ENCODE measurements at regions not wholly inside any gene's neighbourhood (a gene's known extent, or its start where the extent isn't known, plus 50 kb on each side); places are given as distances from the start of the nearest gene placed in this dataset.
"Not testable (repeated sequence)": the region's sequence is repeated elsewhere in the genome, so short reads cannot be mapped to it uniquely, and the experiment has no call there.

- no peaks in the 10 kb centered on the region for H3K27me3 ChIP-seq (ENCODE audit: control insufficient read depth, insufficient read depth, low read length)
- DNase-seq (ENCODE audit: low read depth in 2 of 2): no peak
- no peaks in the 10 kb centered on the region for H3K79me2 ChIP-seq (ENCODE audit: control insufficient read depth, insufficient read depth, low read length)
- H3K4me3 ChIP-seq (replicated peaks in 1 of 4; ENCODE audit: control extremely low read depth in 1 of 4, insufficient read depth in 1 of 4, low read depth in 3 of 4, low read length in 4 of 4): no peak overlapping the region
- no peak overlapping the region for H3K27ac ChIP-seq (ENCODE audit: insufficient read depth, low read length)
- no peak overlapping the region for H3K4me2 ChIP-seq (ENCODE audit: extremely low read depth, insufficient read depth, low read length)
- no peaks in the 10 kb centered on the region for H3K4me1 ChIP-seq (ENCODE audit: control insufficient read depth, extremely low read depth, insufficient read depth, low read length)
- TF ChIP-seq CTCF (conservative IDR thresholded peaks at IDR 0.05 in 1 of 2, IDR thresholded peaks at IDR 0.05 in 1 of 2; ENCODE audit: low read depth in 1 of 2, low read length in 2 of 2): no peak
- TF ChIP-seq EZH2 (IDR thresholded peaks at IDR 0.05; ENCODE audit: low read length, missing control alignments): no peak
- no peak overlapping the region for H3K9ac ChIP-seq (ENCODE audit: insufficient read depth, low read length)
- H4K20me1 ChIP-seq (ENCODE audit: control insufficient read depth, extremely low read depth, insufficient read depth, low read length): no peaks in the 10 kb centered on the region
- no peak overlapping the region for H2AFZ ChIP-seq (ENCODE audit: low read length)
- H3K36me3 ChIP-seq (ENCODE audit: control insufficient read depth, insufficient read depth, low read length): no peaks in the 10 kb centered on the region
- H3K9me3 ChIP-seq (ENCODE audit: control insufficient read depth, insufficient read depth, low read depth, low read length): no peaks in the 10 kb centered on the region
Measured at GRCh38 chr4:116126794-116127193, 958.6 kb downstream of the TRAM1L1 start.

- H3K4me3 ChIP-seq (replicated peaks in 1 of 4; ENCODE audit: control extremely low read depth in 1 of 4, insufficient read depth in 1 of 4, low read depth in 3 of 4, low read length in 4 of 4): no peak overlapping the region
- DNase-seq (ENCODE audit: low read depth in 2 of 2): peak in 1 of 2 donors; percentile 10
Measured at GRCh38 chr4:116122124-116122523, 963.3 kb downstream of the TRAM1L1 start.

GRCh38 chr4:116118221-116118620, 967.2 kb downstream of the TRAM1L1 start:
- peak in 1 of 2 donors; percentile 0 for DNase-seq (ENCODE audit: low read depth in 2 of 2)

More at GRCh38 chr4:116122124-116122523, 963.3 kb downstream of the TRAM1L1 start:
- Histone ChIP-seq H3K36me3 (ENCODE audit: control insufficient read depth, insufficient read depth, low read length) (no peaks in the 10 kb centered on the region), H3K9ac (ENCODE audit: insufficient read depth, low read length) (no peak overlapping the region), H3K27me3 (ENCODE audit: control insufficient read depth, insufficient read depth, low read length) (no peaks in the 10 kb centered on the region), H3K9me3 (ENCODE audit: control insufficient read depth, insufficient read depth, low read depth, low read length) (no peaks in the 10 kb centered on the region), H3K4me1 (ENCODE audit: control insufficient read depth, extremely low read depth, insufficient read depth, low read length) (no peaks in the 10 kb centered on the region), H2AFZ (ENCODE audit: low read length) (no peak overlapping the region), H4K20me1 (ENCODE audit: control insufficient read depth, extremely low read depth, insufficient read depth, low read length) (no peaks in the 10 kb centered on the region), H3K79me2 (ENCODE audit: control insufficient read depth, insufficient read depth, low read length) (no peaks in the 10 kb centered on the region), H3K4me2 (ENCODE audit: extremely low read depth, insufficient read depth, low read length) (no peak overlapping the region), H3K27ac (ENCODE audit: insufficient read depth, low read length) (no peak overlapping the region)
- TF ChIP-seq CTCF (conservative IDR thresholded peaks at IDR 0.05 in 1 of 2, IDR thresholded peaks at IDR 0.05 in 1 of 2; ENCODE audit: low read depth in 1 of 2, low read length in 2 of 2) (no peak), EZH2 (IDR thresholded peaks at IDR 0.05; ENCODE audit: low read length, missing control alignments) (no peak)

GRCh38 chr4:116112861-116113260, 972.5 kb downstream of the TRAM1L1 start:
- not testable (repeated sequence) for H3K4me2 ChIP-seq (ENCODE audit: extremely low read depth, insufficient read depth, low read length); DNase-seq (ENCODE audit: low read depth in 2 of 2); H3K27me3 ChIP-seq (ENCODE audit: control insufficient read depth, insufficient read depth, low read length); H3K79me2 ChIP-seq (ENCODE audit: control insufficient read depth, insufficient read depth, low read length); H3K27ac ChIP-seq (ENCODE audit: insufficient read depth, low read length); H3K9ac ChIP-seq (ENCODE audit: insufficient read depth, low read length); H3K9me3 ChIP-seq (ENCODE audit: control insufficient read depth, insufficient read depth, low read depth, low read length); H2AFZ ChIP-seq (ENCODE audit: low read length); H3K4me3 ChIP-seq (replicated peaks in 1 of 4; ENCODE audit: control extremely low read depth in 1 of 4, insufficient read depth in 1 of 4, low read depth in 3 of 4, low read length in 4 of 4); H4K20me1 ChIP-seq (ENCODE audit: control insufficient read depth, extremely low read depth, insufficient read depth, low read length); H3K4me1 ChIP-seq (ENCODE audit: control insufficient read depth, extremely low read depth, insufficient read depth, low read length); H3K36me3 ChIP-seq (ENCODE audit: control insufficient read depth, insufficient read depth, low read length)

More at GRCh38 chr4:116118221-116118620, 967.2 kb downstream of the TRAM1L1 start:
- H3K36me3 ChIP-seq (ENCODE audit: control insufficient read depth, insufficient read depth, low read length): no peaks in the 10 kb centered on the region
- H3K4me1 ChIP-seq (ENCODE audit: control insufficient read depth, extremely low read depth, insufficient read depth, low read length): no peaks in the 10 kb centered on the region
- no peaks in the 10 kb centered on the region for H4K20me1 ChIP-seq (ENCODE audit: control insufficient read depth, extremely low read depth, insufficient read depth, low read length)
- TF ChIP-seq EZH2 (IDR thresholded peaks at IDR 0.05; ENCODE audit: low read length, missing control alignments) (no peak), CTCF (conservative IDR thresholded peaks at IDR 0.05 in 1 of 2, IDR thresholded peaks at IDR 0.05 in 1 of 2; ENCODE audit: low read depth in 1 of 2, low read length in 2 of 2) (no peak)
- no peaks in the 10 kb centered on the region for H3K79me2 ChIP-seq (ENCODE audit: control insufficient read depth, insufficient read depth, low read length)
- H3K27me3 ChIP-seq (ENCODE audit: control insufficient read depth, insufficient read depth, low read length): no peaks in the 10 kb centered on the region
- no peak overlapping the region for H2AFZ ChIP-seq (ENCODE audit: low read length)
- no peaks in the 10 kb centered on the region for H3K9me3 ChIP-seq (ENCODE audit: control insufficient read depth, insufficient read depth, low read depth, low read length)
- H3K4me3 ChIP-seq (replicated peaks in 1 of 4; ENCODE audit: control extremely low read depth in 1 of 4, insufficient read depth in 1 of 4, low read depth in 3 of 4, low read length in 4 of 4): no peak overlapping the region
- H3K4me2 ChIP-seq (ENCODE audit: extremely low read depth, insufficient read depth, low read length): no peak overlapping the region
- no peak overlapping the region for H3K9ac ChIP-seq (ENCODE audit: insufficient read depth, low read length)
- no peak overlapping the region for H3K27ac ChIP-seq (ENCODE audit: insufficient read depth, low read length)
